ENCODE measurements at regions not wholly inside any gene's neighbourhood (a gene's known extent, or its start where the extent isn't known, plus 50 kb on each side); places are given as distances from the start of the nearest gene placed in this dataset.

DNA sequence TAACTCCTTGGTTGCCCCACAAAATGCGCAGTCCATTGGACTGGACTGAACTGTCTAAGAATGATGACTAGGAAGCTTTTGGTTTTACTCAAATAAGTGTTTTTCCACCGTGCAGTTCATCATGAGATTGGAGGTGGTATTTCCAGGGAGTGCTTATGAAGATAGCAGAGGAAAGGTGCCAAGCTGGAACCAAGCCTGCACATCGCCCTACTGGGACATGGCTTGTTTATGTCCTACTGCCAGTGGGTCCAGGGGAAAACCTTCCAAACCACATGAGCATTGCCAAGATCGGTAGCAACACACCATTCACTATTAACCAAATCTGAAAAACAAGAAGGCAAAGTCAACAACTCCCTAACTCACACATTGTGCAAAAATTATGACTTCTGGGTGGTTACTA, 54.7 kb upstream of the DSCAM start:
- DNase-seq (ENCODE audit: low read depth), result no peak

DNA sequence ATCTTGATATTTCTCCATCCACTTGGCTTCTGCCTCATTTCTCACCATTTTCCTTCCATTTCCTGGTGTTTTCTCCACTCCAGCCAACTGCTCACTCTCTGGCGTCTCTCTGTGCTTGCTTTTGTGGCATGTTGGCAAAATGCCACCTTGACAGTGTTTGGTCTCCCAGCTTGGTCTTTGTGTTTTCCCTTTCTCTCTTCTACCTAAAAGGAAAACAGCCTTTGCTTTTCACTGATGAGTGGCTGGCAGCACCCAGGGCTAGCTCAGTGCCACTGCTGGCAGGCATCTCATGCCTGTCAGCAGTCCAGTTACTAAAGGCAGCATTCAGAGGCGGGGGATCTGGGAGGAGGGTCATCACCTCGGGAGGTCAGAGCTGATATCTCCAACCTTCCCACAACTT, 55.3 kb upstream of the DSCAM start:
- DNase-seq (ENCODE audit: low read depth), result no peak

DNA sequence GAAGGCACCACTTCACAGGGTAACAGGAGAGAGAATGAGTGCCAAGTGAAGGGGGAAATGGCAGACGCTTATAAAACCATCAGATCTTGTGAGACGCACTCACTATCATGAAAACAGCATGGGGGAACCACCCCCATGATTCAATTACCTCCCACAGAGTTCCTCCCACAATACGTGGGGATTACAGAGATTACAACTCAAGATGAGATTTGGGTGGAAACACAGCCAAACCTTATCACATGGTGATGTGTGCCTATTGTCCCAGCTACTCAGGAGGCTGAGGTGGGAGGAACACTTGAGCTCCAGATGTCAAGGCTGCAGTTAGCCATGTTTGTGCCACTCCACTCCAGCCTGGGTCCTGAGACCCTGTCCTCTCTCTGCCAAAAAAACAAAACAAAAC, 56.0 kb upstream of the DSCAM start:
- no peak for DNase-seq (ENCODE audit: low read depth)

DNA sequence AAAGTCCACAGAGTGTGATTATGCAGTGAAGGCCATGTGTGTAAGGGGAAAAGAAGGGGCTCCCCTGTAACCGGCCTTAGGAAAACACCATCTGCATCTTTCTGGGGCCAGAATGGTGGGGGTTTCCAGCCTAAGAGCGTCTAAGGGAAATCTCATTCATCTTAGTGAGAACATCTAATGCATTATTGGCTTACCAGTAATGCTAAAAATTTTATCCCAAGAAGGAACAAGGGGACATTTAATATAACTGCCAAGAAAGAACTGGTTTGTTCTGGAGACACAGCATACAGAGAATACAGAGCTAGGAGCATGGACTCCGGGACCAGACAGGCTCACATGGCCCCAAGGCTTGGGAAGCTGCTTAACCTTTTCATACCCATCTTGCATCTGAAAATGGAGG, 58.3 kb upstream of the DSCAM start:
- no peak for DNase-seq (ENCODE audit: low read depth)

DNA sequence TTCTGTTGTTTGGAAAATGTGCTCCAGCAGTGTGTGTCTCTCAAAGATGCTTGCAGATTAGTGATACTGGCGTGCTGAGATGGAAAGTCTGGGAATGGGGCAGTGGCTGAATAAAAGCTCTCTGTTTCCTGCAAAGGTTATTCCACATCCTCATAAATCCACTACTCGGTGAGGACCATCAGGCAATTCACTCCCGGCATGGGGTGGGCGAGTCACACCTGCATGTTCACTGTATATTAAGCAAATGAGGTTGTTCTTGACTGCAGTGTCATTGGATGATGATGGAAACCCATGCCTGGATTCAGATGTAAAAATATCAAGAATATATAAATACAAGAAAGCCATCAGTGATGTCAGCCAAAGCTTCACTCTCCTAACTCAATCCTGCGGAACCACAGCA, 65.4 kb upstream of the DSCAM start:
- no peak for DNase-seq (ENCODE audit: low read depth)

DNA sequence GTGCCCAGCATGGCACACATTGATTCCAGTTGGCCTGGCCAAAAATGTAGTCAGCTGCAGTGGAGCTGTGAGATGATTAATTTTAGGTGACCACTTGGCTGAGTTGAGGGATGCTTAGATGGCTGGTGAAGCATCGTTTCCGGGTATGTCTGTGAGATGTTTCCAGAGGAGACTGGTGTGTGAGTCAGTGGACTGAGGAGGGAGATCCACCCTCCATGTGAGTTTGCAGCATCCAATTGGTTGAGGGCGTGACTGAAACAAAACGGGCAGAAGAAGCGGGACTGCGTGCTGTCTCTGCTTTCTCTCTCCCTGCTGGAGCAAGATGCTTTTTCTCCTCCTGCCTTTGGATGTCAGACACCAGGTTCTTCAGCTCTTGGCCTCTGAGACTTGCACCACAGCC, 68.2 kb upstream of the DSCAM start:
- DNase-seq (ENCODE audit: low read depth), result no peak

DNA sequence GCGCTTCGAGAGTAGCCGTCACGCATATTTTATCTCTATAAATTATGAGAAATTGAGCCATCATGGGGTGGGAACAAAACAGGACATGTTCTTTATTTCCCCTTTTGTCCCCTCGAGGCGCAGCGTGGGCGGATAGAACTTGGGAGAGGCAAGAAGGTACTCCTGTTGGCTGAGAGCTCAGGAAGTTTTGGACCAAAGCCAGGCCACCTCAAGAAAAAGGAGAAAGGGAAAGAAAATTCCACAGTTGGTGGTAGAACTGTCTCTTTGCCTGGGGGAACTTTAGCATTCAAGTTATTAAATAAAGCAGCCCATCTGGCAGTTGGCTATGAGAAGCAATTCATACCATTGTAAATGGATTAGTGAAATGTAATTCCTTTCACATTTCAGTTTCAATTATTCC, 76.4 kb upstream of the DSCAM start:
- no peak for DNase-seq (ENCODE audit: low read depth)

DNA sequence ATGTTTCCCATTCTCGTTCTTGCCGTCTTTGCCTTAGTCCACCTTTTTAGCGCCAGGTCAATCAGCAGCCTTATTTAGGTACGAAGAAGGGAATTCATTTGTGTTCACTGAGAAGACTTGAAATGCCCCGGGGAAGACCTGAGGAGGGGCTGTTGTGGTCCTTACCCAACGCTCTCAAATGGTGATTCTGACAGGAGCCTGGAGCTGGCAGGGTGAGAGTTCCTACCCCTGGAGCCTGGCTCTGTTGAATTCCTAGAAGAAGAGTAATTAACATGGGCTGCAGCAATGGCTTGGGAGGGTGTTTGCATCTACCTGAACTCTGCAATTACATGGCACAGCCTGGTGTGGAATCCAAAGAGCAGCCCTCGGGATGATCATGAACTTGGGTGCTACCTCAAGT, 76.9 kb upstream of the DSCAM start:
- no peak for DNase-seq (ENCODE audit: low read depth)

DNA sequence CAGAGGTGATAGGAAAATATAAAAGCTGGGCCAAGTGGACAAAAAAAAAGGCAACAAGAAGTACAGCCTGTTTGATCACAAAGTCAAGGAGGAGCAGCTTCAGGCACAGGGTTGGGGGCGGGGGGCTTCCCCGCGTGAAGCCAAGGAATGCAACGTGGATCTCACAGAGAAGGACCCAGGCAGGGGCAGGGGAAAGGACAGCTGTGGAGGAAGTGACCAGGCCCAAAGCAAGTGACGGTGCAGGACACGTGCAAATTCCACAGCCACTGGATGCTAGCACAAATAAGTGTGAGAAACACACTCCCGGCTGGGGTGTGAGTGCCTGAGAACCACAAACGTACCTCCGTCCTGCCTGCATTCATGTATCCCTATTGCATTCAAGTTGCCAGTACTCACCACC, 77.7 kb upstream of the DSCAM start:
- no peak for DNase-seq (ENCODE audit: low read depth)

DNA sequence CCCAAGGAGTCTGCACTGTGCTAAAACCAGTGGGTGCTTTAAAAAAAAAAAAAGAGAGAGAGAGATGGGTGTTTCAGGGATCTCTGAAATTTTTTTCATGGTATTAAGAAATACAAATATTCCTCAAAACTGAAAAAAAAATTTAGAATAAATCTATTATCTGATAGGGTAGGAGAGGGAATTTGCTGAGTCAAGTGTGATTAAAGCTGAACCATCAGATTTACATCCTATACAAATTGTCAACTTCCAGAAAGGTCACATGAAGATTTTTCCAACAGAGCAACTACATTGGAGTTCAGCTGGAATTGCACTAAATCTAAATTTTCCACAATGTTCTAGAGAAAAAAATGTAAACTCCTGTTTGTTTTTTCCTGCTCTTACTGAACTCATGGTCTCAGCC, 79.3 kb upstream of the DSCAM start:
- DNase-seq (ENCODE audit: low read depth), result no peak

DNA sequence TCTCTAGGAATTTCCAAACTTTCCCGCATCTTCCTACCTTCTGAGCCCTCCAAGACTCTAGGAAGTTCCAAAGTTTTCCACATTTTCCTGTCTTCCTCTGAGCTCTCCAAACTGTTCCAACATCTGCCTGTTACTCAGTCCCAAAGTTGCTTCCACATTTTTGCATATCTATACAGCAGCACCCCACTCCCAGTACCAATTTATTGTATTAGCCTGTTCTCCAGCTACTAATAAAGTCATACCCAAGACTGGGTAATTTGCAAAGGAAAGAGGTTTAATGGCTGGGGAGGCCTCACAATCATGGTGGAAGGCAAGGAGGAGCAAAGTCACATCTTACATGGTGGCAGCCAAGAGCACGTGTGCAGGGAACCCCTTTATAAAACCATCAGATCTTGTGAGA, 82.9 kb upstream of the DSCAM start:
- no peak for DNase-seq (ENCODE audit: low read depth)

DNA sequence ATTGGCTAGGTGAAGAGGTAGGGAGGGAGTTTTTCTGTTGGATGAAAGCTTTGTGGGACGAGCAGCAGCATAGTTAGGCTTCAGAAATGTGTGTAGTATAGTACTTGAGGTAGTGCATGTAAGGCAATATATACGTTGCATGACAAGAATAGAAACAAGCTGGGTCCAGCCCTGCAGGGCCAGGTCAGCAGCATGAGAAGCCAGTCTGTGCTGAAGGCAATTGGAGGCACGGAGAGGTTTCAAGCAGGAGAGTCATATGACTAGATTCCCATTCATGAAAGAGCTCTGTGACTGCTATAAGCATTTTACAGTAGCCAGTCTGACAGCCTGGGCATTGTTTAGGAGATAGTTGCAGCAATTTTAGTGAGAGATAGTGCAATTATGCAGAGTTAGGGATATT, 84.2 kb upstream of the DSCAM start:
- no peak for DNase-seq (ENCODE audit: low read depth)

DNA sequence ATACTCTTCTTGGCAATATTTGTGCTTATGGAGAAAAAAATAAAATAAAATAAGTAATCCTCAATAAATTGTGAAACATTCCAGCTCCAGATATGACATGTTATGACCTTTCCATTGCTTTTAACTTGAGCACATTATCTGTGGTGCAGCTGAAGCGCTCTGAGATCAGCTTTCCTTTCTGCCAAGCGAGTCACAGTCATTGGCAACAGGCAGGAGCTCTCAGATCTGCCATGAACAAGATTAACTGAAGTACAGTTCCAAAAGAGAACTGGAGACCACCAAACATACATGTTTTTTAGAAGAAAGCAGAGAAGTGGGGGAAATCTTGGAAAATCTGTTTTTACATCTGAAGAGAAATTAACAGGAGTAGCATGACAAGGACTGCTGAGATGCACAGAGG, 89.2 kb upstream of the DSCAM start:
- no peak for DNase-seq (ENCODE audit: low read depth)

DNA sequence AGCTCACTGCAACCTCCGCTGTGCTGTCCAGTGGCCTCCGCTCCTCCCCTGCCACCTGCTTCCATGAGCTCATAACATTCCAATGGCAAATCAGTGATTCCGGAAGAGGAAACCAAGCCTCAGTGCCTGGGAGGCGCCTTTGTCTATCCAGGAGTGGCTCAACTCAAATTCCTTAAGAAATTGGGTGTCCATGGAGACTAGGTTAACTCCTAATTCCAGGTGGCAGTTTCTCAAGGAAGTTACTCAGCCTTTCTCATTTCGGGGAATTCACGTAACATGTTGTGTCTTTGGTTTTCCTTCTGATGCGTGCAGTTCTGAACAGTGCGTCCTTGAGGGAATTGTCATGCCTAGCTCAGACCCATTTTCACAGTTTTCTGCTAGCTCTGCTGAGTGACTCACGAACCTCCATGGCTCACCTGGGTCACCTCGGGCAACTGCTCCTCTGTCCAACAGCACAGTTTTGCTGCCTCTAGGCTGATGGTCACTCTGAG, 89.9 kb upstream of the DSCAM start:
- no peak for DNase-seq (ENCODE audit: low read depth)

DNA sequence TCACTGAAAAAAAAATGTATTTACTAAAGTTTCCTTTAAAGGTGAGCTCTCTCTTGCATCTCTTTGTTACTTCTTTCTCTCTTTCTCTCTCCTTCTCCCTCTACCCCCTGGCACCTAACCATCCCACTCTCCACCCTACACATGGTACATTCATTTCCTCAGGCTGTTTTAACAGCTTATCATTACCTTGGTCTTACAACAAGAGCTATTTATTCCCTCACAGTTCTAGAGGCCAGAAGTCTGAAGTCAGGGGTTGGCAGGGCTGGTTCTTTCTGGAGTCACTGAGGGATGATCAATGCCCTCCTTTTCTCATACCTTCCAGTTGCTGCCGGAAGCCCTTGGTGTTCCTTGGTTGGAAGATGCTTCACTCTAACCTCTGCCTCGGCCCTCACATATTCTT, 91.1 kb upstream of the DSCAM start:
- no peak for DNase-seq (ENCODE audit: low read depth)

DNA sequence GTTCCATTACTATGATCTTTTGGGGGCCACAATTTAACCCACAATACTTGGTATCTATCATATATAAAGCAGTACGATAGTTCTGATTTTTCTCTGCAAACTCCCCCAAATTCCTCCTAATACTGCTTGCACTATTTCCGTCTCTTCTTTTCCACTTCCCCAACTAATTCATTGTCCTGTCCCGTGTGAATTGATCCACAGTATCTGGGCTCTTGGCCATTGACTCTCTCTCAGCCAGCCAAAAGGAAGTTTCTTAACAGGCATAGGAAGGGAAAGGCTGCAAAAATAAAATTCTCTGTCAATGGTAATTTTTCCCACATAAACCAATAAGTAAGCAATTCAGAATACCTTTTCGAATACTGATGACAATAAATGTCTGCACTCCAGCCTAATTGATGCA, 91.7 kb upstream of the DSCAM start:
- DNase-seq (ENCODE audit: low read depth), result no peak

DNA sequence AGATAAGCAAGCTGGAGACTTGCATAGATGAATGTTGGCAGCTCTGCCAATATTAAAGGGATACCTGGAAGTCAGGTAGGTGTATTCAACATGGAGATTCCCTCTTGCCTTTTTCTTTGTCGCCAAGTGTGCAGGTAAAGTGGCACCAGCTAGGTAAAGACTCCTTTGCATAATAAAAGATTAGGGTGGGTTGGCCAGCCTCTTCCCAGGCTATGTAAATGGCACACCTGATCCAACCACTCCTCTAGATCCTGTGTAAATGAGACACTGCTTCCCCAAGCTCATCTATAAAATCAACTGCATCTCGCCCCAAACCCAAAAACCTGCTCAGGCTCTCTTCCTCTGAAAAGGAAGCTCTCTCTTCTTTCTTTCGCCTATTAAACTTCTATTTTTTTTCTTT, 100.8 kb upstream of the DSCAM start:
- no peak for DNase-seq (ENCODE audit: low read depth)

DNA sequence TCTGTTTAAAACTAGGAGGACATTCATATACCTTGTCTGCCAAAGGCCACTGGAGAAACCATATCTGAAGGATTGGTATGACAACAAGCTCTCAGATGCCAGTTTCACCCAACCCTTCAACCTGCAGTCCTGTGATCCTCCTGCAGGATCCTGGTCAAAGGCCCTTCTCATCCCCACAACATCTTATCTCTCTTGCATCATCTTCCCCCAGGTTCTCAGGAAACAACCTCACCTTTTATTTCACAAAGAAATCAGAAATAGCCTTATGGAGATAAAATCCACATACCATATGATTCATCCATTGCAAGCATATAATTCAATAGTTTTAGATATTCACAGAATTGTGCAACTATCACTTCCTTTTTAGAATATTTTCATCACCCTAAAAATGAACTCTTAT, 104.0 kb upstream of the DSCAM start:
- DNase-seq (ENCODE audit: low read depth), result no peak

DNA sequence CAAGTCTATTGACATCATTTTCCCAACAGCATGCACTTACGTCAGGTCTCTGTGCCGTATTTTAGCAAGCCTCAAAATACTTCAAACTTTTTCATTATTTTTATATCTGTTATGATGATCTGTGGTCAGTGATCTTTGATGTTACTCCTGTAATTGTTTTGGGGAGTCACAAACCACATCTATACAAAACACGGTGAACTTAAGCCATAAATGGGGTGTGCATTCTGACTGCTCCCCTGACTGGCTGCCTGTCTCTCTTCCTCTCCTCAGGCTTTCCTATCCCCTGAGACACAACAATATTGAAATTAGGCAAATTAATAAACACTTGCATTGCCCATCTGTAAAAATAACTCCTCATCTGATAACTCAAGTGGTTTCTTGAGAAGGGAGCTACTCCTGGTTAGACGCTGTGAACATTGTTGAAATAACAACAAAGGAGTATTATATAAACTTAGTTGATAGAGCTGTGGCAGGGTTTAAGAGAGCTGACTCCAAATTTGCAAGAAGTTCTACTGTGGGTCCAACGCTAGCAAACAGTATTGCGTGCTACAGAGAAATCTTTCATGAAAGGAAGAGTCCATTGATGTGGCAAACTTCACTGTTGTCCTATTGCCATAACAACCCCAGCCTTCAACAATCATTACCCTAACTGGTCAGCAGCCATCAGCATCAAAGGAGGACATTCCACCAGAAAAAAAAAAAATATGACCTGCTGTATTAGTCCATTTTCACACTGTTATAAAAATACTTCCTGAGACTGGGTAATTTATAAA, 105.8 kb upstream of the DSCAM start:
- no peak for DNase-seq (ENCODE audit: low read depth)

DNA sequence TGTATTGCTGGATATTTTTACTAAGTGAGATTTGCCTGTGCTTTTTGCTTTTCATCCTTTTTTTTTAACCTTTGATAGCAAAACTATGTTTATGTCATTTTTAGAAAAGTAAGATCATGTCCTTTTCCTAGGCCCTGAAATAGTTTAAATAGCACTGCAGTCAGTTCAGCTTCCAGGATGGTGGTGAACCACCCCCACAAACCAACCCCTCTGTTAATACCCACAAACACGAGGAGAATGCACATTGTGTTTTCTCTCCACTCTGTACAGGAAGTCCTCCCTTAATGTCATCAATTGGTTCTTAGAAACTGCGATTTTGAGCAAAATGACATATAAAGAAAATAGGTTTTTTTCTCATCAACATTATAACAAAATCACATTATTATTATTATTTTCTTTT, 117.7 kb upstream of the DSCAM start:
- no peak for DNase-seq (ENCODE audit: low read depth)

DNA sequence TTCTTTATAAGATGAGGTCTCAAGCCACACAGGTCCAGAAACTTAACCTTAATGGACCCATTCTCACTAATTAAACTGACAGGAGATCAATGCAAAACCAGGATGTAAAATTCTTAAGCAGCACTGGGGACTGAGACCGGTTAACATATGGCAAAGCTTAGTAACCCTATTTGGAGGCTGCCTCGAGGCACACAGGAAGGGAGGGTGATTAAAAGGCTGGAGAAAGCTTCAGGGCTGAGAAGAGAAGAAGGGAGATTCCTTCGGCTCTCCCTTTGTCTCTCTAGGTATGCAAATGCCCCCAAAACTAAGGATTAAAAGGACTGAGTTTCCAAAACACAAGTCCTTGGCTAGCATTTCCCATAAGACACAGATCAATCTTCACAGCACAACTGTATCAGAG, 120.8 kb upstream of the DSCAM start:
- no peak for DNase-seq (ENCODE audit: low read depth)

DNA sequence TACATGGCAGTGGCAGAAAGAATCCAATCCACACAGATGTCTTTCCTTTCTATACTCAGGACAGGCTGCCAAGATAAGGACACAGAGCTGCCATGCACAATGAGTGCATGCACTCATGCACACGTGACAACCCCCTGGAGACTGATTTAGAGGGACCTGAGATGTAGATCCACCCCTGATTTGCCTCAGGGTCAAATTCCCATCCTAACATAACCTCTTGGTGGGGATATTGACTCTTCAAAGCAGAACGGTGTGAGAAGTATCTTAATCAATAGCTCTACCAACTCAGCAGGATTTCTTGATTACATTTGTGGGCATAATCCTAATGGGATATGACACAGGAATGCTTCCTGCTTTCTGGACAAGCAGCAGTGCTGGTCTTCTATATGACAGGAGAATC, 125.2 kb upstream of the DSCAM start:
- DNase-seq (ENCODE audit: low read depth), result no peak

DNA sequence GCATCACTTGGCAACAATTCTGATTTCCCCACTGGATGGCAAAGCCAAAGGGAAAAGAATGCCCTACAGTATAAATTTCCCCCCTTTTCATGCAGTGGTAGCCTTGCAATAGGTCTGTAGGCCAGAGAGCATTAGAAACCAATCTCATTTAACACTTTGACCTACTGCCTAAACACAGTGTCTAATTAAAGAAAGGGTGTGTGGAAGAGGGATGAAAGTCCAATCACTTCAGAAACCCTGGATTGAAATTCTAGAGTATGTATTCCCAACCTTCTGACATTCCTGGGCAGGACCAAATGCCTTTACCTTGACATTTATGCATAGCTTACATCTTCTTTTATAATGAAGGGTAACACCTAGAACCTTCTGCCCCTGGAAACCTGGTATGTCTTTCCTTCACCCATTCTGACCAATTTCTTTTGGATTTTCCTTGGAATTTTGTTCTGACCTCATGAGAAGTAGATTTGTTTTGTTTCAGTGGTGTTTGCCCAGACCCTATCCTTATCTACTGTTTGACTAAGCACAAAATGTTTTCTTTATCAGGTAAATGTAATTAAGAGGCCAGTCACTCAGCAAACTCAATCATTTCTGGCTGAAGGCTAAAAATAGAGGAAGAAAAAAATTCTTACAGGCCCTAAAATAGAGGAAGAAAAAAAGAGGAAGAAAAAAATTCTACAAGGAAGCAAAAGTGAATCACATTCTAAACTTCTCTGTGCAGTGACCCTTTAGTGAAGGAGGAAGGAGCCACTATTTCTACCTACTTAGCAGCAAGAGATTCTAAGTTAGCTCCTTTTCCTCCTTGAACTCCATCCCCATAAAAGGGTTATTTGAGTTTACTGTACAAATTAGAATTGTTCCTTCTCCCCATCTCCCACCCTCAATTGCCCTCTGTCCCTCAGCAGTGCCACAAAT, 129.5 kb upstream of the DSCAM start:
- DNase-seq (ENCODE audit: low read depth), result no peak

DNA sequence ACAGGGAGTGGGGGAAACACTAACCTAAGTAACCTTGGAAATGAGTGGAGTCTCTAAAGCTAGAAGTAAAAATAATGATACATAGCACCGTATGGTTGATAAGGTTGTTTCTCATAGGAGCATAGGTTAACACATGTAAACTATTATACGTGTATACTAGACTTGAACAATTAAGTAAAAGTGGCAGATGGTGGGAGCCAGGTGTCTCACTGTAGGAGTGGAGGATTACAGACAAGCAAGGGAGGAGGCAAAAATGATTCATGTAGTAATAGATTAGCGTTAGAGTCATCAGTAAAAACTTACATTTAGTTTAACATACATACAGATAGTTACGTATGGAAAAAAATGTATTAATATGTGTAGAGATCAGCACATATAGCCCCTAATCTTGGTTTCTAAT, 138.4 kb upstream of the DSCAM start:
- no peak for DNase-seq (ENCODE audit: low read depth)
